ENCODE measurements at regions not wholly inside any gene's neighbourhood (a gene's known extent, or its start where the extent isn't known, plus 50 kb on each side); places are given as distances from the start of the nearest gene placed in this dataset.

- no peak for DNase-seq (ENCODE audit: low spot score)
Measured at GRCh38 chr5:167485061-167485774, 806.2 kb upstream of the WWC1 start.

GRCh38 chr5:167488371-167488770 is 803.1 kb upstream of the WWC1 start:
- no peak for DNase-seq (ENCODE audit: low spot score)

GRCh38 chr5:167489202-167489601 is 802.2 kb upstream of the WWC1 start:
- DNase-seq (ENCODE audit: low spot score), result no peak

- DNase-seq (ENCODE audit: low spot score), result no peak
Measured at GRCh38 chr5:167503926-167504720, 787.3 kb upstream of the WWC1 start.

GRCh38 chr5:167507463-167508233 is 783.8 kb upstream of the WWC1 start:
- no peak for DNase-seq (ENCODE audit: low spot score)

- no peak for DNase-seq (ENCODE audit: low spot score)
Measured at GRCh38 chr5:167509076-167509475, 782.4 kb upstream of the WWC1 start.

GRCh38 chr5:167511276-167511675 is 780.2 kb upstream of the WWC1 start:
- no peak for DNase-seq (ENCODE audit: low spot score)

GRCh38 chr5:167512111-167512510 is 779.3 kb upstream of the WWC1 start:
- no peak for DNase-seq (ENCODE audit: low spot score)

- no peak for DNase-seq (ENCODE audit: low spot score)
Measured at GRCh38 chr5:167513381-167513780, 778.1 kb upstream of the WWC1 start.

- no peak for DNase-seq (ENCODE audit: low spot score)
Measured at GRCh38 chr5:167514461-167514860, 777.0 kb upstream of the WWC1 start.

- DNase-seq (ENCODE audit: low spot score), result no peak
Measured at GRCh38 chr5:167525004-167525403, 766.4 kb upstream of the WWC1 start.

- no peak for DNase-seq (ENCODE audit: low spot score)
Measured at GRCh38 chr5:167528651-167529050, 762.8 kb upstream of the WWC1 start.

GRCh38 chr5:167530548-167530947 is 760.9 kb upstream of the WWC1 start:
- DNase-seq (ENCODE audit: low spot score), result no peak

GRCh38 chr5:167533814-167534795 is 757.3 kb upstream of the WWC1 start:
- DNase-seq (ENCODE audit: low spot score), result no peak

- DNase-seq (ENCODE audit: low spot score), result no peak
Measured at GRCh38 chr5:167539747-167540146, 751.7 kb upstream of the WWC1 start.

GRCh38 chr5:167546270-167546669 is 745.2 kb upstream of the WWC1 start:
- DNase-seq (ENCODE audit: low spot score), result no peak

GRCh38 chr5:167552356-167552755 is 739.1 kb upstream of the WWC1 start:
- DNase-seq (ENCODE audit: low spot score), result no peak

- no peak for DNase-seq (ENCODE audit: low spot score)
Measured at GRCh38 chr5:167553511-167553910, 737.9 kb upstream of the WWC1 start.

GRCh38 chr5:167554564-167555290 is 736.7 kb upstream of the WWC1 start:
- no peak for DNase-seq (ENCODE audit: low spot score)

GRCh38 chr5:167555565-167556166 is 735.8 kb upstream of the WWC1 start:
- DNase-seq (ENCODE audit: low spot score), result no peak

All from NAMALWA (cell line).